ENCODE measurements at regions not wholly inside any gene's neighbourhood (a gene's known extent, or its start where the extent isn't known, plus 50 kb on each side); places are given as distances from the start of the nearest gene placed in this dataset.

- no peaks in the 10 kb centered on the region for H3K27me3 ChIP-seq (ENCODE audit: control insufficient read depth, insufficient read depth, low read length)
- no peak overlapping the region for H3K9ac ChIP-seq (ENCODE audit: low read length in 3 of 3)
- intact Hi-C loops (cut with DNase I) = no loop called here
- H3K4me1 ChIP-seq (ENCODE audit: control insufficient read depth in 2 of 3, insufficient read depth in 2 of 3, low read depth in 1 of 3, low read length in 3 of 3) = peaks cover 0 to 6% (median 5%) of the 10 kb centered on the region in 3 donors
- TF ChIP-seq, protein P1, sequence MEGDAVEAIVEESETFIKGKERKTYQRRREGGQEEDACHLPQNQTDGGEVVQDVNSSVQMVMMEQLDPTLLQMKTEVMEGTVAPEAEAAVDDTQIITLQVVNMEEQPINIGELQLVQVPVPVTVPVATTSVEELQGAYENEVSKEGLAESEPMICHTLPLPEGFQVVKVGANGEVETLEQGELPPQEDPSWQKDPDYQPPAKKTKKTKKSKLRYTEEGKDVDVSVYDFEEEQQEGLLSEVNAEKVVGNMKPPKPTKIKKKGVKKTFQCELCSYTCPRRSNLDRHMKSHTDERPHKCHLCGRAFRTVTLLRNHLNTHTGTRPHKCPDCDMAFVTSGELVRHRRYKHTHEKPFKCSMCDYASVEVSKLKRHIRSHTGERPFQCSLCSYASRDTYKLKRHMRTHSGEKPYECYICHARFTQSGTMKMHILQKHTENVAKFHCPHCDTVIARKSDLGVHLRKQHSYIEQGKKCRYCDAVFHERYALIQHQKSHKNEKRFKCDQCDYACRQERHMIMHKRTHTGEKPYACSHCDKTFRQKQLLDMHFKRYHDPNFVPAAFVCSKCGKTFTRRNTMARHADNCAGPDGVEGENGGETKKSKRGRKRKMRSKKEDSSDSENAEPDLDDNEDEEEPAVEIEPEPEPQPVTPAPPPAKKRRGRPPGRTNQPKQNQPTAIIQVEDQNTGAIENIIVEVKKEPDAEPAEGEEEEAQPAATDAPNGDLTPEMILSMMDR (IDR thresholded peaks at IDR 0.05; ENCODE audit: borderline replicate concordance, extremely low read depth, insufficient read depth) = no peak
- H3K4me3 ChIP-seq (ENCODE audit: low read length in 3 of 3) = no peak overlapping the region
- FAIRE-seq (no peak), DNase-seq (peak in 1 of 5 donors; percentile 43)
- no peaks in the 10 kb centered on the region for H3K36me3 ChIP-seq (ENCODE audit: control insufficient read depth in 2 of 3, insufficient read depth in 3 of 3, low read length in 3 of 3)
- H3K9me3 ChIP-seq (ENCODE audit: control insufficient read depth in 2 of 3, insufficient read depth in 1 of 3, low read length in 3 of 3) = no peaks in the 10 kb centered on the region
- no peak overlapping the region for H3K27ac ChIP-seq (ENCODE audit: low read depth in 2 of 2, low read length in 2 of 2)
Observed at GRCh38 chr5:154648229-154648628, 106.9 kb upstream of the LARP1 start.

- Histone ChIP-seq H3K36me3 (ENCODE audit: control insufficient read depth in 2 of 3, insufficient read depth in 3 of 3, low read length in 3 of 3) (no peaks in the 10 kb centered on the region), H3K9ac (ENCODE audit: low read length in 3 of 3) (peak overlapping the region in 1 of 3 donors; percentile 40), H3K27ac (ENCODE audit: low read depth in 2 of 2, low read length in 2 of 2) (no peak overlapping the region), H3K4me3 (ENCODE audit: low read length in 3 of 3) (peak overlapping the region in 2 of 3 donors; percentile 54 to 59), H3K27me3 (ENCODE audit: control insufficient read depth, insufficient read depth, low read length) (no peaks in the 10 kb centered on the region), H3K9me3 (ENCODE audit: control insufficient read depth in 2 of 3, insufficient read depth in 1 of 3, low read length in 3 of 3) (no peaks in the 10 kb centered on the region), H3K4me1 (ENCODE audit: control insufficient read depth in 2 of 3, insufficient read depth in 2 of 3, low read depth in 1 of 3, low read length in 3 of 3) (peaks cover 0 to 6% (median 5%) of the 10 kb centered on the region in 3 donors)
- no peak for FAIRE-seq
- DNase-seq = peak in 1 of 5 donors; percentile 8
- intact Hi-C loops (cut with DNase I) = no loop called here
- TF ChIP-seq, protein P1 (IDR thresholded peaks at IDR 0.05; ENCODE audit: borderline replicate concordance, extremely low read depth, insufficient read depth) = no peak
Observed at GRCh38 chr5:154647761-154648145, 107.4 kb upstream of the LARP1 start.

GRCh38 chr5:154647114-154647760, 107.9 kb upstream of the LARP1 start:
- DNase-seq = peak; percentile 55 to 78 (median 70)
- TF ChIP-seq, protein P1 (IDR thresholded peaks at IDR 0.05; ENCODE audit: borderline replicate concordance, extremely low read depth, insufficient read depth) = no peak
- FAIRE-seq = no peak
- Histone ChIP-seq H3K9me3 (ENCODE audit: control insufficient read depth in 2 of 3, insufficient read depth in 1 of 3, low read length in 3 of 3) (no peaks in the 10 kb centered on the region), H3K27me3 (ENCODE audit: control insufficient read depth, insufficient read depth, low read length) (no peaks in the 10 kb centered on the region), H3K4me3 (ENCODE audit: low read length in 3 of 3) (peak overlapping the region; percentile 30 to 59 (median 54)), H3K9ac (ENCODE audit: low read length in 3 of 3) (peak overlapping the region in 1 of 3 donors; percentile 40), H3K4me1 (ENCODE audit: control insufficient read depth in 2 of 3, insufficient read depth in 2 of 3, low read depth in 1 of 3, low read length in 3 of 3) (peaks cover 0 to 6% (median 5%) of the 10 kb centered on the region in 3 donors), H3K36me3 (ENCODE audit: control insufficient read depth in 2 of 3, insufficient read depth in 3 of 3, low read length in 3 of 3) (no peaks in the 10 kb centered on the region), H3K27ac (ENCODE audit: low read depth in 2 of 2, low read length in 2 of 2) (no peak overlapping the region)
- intact Hi-C loops (cut with DNase I) = no loop called here
